SK-N-MC (cell line): ENCODE measurements at regions not wholly inside any gene's neighbourhood (a gene's known extent, or its start where the extent isn't known, plus 50 kb on each side); places are given as distances from the start of the nearest gene placed in this dataset.

Experiments
- DNase-seq: peaks from one replicate; pipeline ENCODE4 v3.0.0-alpha.2; 2011; ENCODE audit warnings: low read depth, low spot score
- H3K27ac ChIP-seq: fragments of 200-600 bp; sonication (generic); 2 replicates; pipeline ENCODE4 v1.5.1; 2016; ENCODE audit warnings: mixed run types
- H3K36me3 ChIP-seq: fragments of 200-600 bp; sonication (generic); 2 replicates; pipeline ENCODE4 v1.6.1; 2017; ENCODE audit warnings: antibody characterized with exemption, low read length, mixed read lengths; ENCODE audit not compliant: insufficient read depth
- H3K4me3 ChIP-seq: fragments of 200-600 bp; sonication (generic); 2 replicates; pipeline ENCODE4 v1.5.1; 2016
- H3K9ac ChIP-seq: fragments of 200-600 bp; sonication (generic); 2 replicates; pipeline ENCODE4 v1.8.0; 2017; ENCODE audit warnings: mixed run types, mixed read lengths; ENCODE audit not compliant: insufficient read length
- H3K9me3 ChIP-seq: fragments of 200-600 bp; sonication (generic); 2 replicates; pipeline ENCODE4 v1.6.1; 2017; ENCODE audit warnings: low read depth, mild to moderate bottlenecking, antibody characterized with exemption, low read length, moderate library complexity, mixed read lengths
- EZH2 ChIP-seq: fragments of 200-600 bp; sonication (generic); IDR thresholded peaks from one replicate; pipeline ENCODE4 v1.6.1; 2017; ENCODE audit warnings: antibody characterized with exemption
- FOXP2 ChIP-seq: optimal IDR thresholded peaks from 2 replicates; pipeline ENCODE3; 2011; ENCODE audit warnings: mild to moderate bottlenecking, moderate library complexity; ENCODE audit not compliant: insufficient read depth; ENCODE audit errors: extremely low read length, control extremely low read depth
- POLR2AphosphoS5 ChIP-seq: IDR thresholded peaks from 2 replicates; pipeline ENCODE4 v1.6.1; 2012; ENCODE audit warnings: mild to moderate bottlenecking, low read depth, low read length, borderline replicate concordance

DNA sequence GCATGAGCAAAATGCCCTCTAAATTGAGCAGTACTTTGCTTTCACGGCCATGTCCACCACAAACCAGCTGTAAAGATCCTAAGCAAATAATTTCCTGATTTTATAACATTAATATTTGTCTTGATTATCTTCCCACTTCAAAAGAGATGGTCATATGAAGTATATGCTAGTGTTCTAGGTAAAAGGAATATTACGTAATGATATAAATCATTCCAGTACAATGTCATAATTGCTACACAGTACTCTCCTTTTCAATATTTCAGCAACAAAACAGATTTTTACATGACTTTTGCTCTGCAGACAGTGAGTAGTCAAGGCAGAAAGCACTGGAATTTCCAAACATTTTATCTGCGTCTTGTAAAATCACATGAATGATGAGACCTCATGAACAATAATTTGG lies 572.8 kb upstream of the FRG1 start:
- Histone ChIP-seq H3K36me3 (no peaks in the 10 kb centered on the region), H3K9ac (no peak overlapping the region), H3K9me3 (no peaks in the 10 kb centered on the region), H3K27ac (no peak overlapping the region), H3K4me3 (no peak overlapping the region)
- DNase-seq, result no peak
- TF ChIP-seq EZH2 (no peak), POLR2AphosphoS5 (no peak), FOXP2 (no peak)

DNA sequence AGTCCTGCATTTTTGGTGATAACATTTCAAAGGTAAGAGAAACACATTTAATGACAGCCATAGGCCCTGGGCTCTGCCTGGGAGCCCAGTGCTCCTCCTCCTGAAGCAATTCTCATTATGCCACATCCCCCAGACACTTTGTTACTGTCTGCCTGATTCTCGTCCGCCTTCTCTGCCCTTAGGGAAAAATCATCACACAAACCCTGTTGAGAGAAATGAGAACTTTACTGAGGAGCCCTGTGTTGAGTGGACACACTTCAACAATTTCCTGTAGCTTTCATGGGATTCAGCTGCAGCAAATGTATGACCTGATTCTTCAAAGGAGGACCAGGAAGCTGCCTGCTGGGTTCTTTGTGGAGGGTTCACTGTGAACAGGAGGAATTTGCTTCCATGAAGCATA lies 566.5 kb upstream of the FRG1 start:
- no peaks in the 10 kb centered on the region for H3K36me3 ChIP-seq
- no peak for DNase-seq
- H3K4me3 ChIP-seq, result no peak overlapping the region
- no peak for TF ChIP-seq FOXP2
- no peak for TF ChIP-seq POLR2AphosphoS5
- no peak for TF ChIP-seq EZH2
- H3K9me3 ChIP-seq, result no peaks in the 10 kb centered on the region
- no peak overlapping the region for H3K27ac ChIP-seq
- no peak overlapping the region for H3K9ac ChIP-seq

DNA sequence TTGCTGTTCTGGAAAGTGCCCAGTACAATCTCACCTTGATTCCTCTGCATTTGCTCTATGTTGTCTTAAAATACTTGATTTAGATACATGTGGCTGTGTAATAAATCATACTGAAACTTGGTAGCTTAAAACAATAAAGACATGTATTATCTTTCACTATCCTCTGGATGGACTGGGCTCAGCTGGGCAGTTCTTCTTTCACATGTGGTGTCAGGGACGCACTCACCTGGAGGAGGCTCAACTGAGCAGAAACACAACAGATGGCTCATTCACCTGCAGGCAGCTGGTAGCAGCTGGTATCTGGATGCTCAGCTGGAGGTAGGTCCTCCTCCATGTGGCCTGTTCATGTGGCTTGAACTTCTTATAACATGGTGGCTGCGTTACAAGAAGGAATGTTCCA lies 563.8 kb upstream of the FRG1 start:
- Histone ChIP-seq H3K9ac (no peak overlapping the region), H3K27ac (no peak overlapping the region), H3K36me3 (no peaks in the 10 kb centered on the region), H3K9me3 (no peaks in the 10 kb centered on the region), H3K4me3 (no peak overlapping the region)
- DNase-seq, result no peak
- TF ChIP-seq FOXP2, result no peak
- no peak for TF ChIP-seq EZH2
- no peak for TF ChIP-seq POLR2AphosphoS5

DNA sequence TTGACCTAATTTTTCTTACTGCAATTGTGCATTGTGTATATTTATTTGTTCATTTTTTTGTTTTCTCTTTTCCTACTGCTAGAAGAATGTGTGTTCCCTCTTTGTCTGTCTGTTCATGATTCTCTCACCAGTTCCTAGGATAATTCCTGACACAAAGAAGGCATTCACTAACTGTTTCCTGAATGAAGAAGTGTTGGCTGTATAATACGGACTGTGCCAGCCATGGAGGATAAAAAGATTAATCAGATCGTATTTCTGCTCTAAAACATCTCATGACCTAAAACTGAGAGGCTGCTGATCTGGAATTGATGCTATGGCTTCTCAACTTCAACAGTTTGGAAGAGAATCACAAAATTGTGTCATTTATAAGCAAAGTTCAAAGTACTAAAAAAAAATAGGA lies 563.1 kb upstream of the FRG1 start:
- H3K4me3 ChIP-seq, result no peak overlapping the region
- no peak overlapping the region for H3K9ac ChIP-seq
- DNase-seq, result no peak
- no peak overlapping the region for H3K27ac ChIP-seq
- no peaks in the 10 kb centered on the region for H3K36me3 ChIP-seq
- TF ChIP-seq FOXP2, result no peak
- no peak for TF ChIP-seq EZH2
- TF ChIP-seq POLR2AphosphoS5, result no peak
- no peaks in the 10 kb centered on the region for H3K9me3 ChIP-seq

DNA sequence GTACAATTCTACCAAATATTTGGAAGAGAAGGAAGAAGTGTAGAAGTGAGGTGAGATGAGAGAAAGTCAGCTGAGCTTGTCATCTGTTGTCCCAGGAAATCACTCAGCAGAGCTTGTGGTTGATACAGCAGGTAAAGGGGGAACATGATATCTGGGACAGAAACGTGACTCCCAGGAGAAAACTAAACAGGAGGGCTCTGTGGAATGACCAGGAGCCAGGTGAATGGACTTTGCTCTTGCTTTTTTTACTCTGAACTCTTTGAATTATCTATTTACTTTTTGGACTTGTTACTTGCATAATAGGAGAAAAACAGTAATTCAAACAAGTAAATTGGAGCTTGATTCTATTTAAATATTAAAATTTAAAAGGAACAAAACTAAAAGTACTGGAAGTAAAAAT lies 555.6 kb upstream of the FRG1 start:
- DNase-seq, result no peak
- Histone ChIP-seq H3K36me3 (no peaks in the 10 kb centered on the region), H3K27ac (no peak overlapping the region), H3K9me3 (no peaks in the 10 kb centered on the region), H3K9ac (no peak overlapping the region), H3K4me3 (no peak overlapping the region)
- TF ChIP-seq FOXP2 (no peak), POLR2AphosphoS5 (no peak), EZH2 (no peak)

DNA sequence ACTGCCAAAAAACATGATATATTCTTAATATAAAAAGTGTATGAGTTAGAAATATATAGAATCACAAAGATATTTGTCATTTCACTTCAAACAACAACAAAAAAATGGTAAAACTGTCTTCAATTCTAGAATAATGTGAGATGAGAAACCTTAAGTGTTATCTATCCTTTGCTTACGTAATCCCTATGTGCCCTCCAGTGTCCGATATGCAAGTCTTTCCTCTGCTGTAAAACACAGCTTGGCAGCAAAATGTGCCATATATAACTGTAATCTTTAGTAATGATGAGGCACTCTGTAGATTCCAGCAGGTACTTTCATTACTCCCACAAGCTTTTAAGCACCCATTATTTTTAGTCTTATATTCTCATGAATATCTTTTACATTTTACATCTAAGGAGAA lies 555.1 kb upstream of the FRG1 start:
- H3K9me3 ChIP-seq, result no peaks in the 10 kb centered on the region
- H3K27ac ChIP-seq, result no peak overlapping the region
- H3K4me3 ChIP-seq, result no peak overlapping the region
- TF ChIP-seq FOXP2, result no peak
- no peak for TF ChIP-seq EZH2
- TF ChIP-seq POLR2AphosphoS5, result no peak
- no peak for DNase-seq
- H3K36me3 ChIP-seq, result no peaks in the 10 kb centered on the region
- no peak overlapping the region for H3K9ac ChIP-seq

DNA sequence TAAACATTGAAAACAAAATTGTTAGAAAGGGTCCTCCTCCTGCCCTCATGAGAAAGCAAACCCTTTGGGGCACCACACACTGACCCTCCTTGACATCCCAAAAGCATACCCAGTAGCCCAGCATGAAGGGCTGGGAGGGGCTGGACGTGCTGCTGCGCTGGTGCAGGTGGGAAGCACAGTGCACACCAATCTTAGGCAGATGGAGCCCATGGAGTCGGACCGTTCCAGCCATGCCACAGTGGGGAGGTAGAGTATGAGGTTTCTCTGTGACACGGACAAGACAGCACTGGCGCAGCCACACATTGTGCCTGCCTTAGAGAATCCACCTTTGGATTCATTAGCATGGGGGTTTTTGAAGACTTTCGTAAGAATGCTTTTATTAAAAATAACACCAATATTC lies 544.2 kb upstream of the FRG1 start:
- Histone ChIP-seq H3K4me3 (no peak overlapping the region), H3K27ac (no peak overlapping the region), H3K9me3 (no peaks in the 10 kb centered on the region), H3K9ac (no peak overlapping the region), H3K36me3 (no peaks in the 10 kb centered on the region)
- no peak for TF ChIP-seq EZH2
- TF ChIP-seq FOXP2, result no peak
- TF ChIP-seq POLR2AphosphoS5, result no peak
- no peak for DNase-seq

DNA sequence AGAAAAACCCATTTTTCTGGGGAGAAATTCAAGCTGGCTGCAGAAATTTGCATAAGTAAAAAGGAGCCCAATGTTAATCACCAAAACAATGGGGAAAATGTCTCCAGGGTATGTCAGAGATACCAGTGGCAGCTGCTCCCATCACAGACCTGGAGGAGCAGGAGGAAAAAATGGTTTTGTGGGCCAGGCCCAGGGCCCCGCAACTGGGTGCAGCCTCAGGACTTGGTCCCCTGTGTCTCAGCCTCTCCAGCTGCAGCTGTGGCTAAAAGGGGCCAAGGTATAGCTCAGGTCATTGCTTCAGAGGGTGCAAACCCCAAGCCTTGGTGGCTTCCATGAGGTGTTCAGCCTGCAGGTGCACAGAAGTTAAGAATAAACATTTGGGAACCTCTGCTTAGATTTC lies 536.4 kb upstream of the FRG1 start:
- H3K36me3 ChIP-seq, result no peaks in the 10 kb centered on the region
- no peak overlapping the region for H3K4me3 ChIP-seq

DNA sequence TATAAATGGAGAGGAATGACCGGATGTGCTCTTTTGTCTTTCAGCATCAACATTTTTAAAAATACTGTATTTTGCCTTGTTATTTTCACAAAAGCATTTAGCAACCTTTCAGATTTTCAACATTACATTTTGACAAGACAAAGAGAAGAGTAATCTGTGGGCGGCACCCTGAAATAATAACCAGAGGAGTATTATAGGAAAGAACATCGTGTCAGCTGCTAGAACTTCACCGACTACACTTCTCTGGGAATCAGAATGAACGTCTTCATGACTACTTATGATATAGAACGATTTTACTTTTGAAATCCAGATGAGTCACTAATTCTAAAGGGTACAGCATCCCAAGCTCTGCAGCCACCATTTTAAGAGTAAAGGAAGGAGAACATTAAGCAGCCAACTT lies 531.5 kb upstream of the FRG1 start:
- Histone ChIP-seq H3K27ac (no peak overlapping the region), H3K4me3 (no peak overlapping the region), H3K36me3 (no peaks in the 10 kb centered on the region), H3K9me3 (no peaks in the 10 kb centered on the region), H3K9ac (no peak overlapping the region)
- no peak for TF ChIP-seq EZH2
- no peak for TF ChIP-seq FOXP2
- TF ChIP-seq POLR2AphosphoS5, result no peak
- no peak for DNase-seq

More for the DNA sequence above, 536.4 kb upstream of the FRG1 start:
- H3K9ac ChIP-seq, result no peak overlapping the region
- DNase-seq, result no peak
- no peak for TF ChIP-seq POLR2AphosphoS5
- TF ChIP-seq EZH2, result no peak
- TF ChIP-seq FOXP2, result no peak
- H3K27ac ChIP-seq, result no peak overlapping the region
- H3K9me3 ChIP-seq, result no peaks in the 10 kb centered on the region
